Right atrium auricular region (tissue), 2 donors: ENCODE measurements at regions not wholly inside any gene's neighbourhood (a gene's known extent, or its start where the extent isn't known, plus 50 kb on each side); places are given as distances from the start of the nearest gene placed in this dataset.

Source experiments
- DNase-seq: peaks from one replicate; pipeline ENCODE4 v3.0.0-alpha.2; 2019; ENCODE audit warnings: low spot score
- H3K27ac ChIP-seq, 2 donors: fragments of 200-600 bp; sonication (generic); 1 replicate in 1 of 2; 2 replicates in 1 of 2; pipeline ENCODE4 v1.5.1; 2016 to 2019
- H3K27me3 ChIP-seq, 2 donors: fragments of 200-600 bp; sonication (generic); one replicate each; pipeline versions ENCODE4 v1.5.1 to v1.6.0; 2017 to 2019
- H3K36me3 ChIP-seq: fragments of 200-600 bp; sonication (generic); one replicate; pipeline ENCODE4 v1.5.1; 2016
- H3K4me1 ChIP-seq, 2 donors: fragments of 200-600 bp; sonication (generic); one replicate each; pipeline versions ENCODE4 v1.5.1 to v1.6.0; 2017 to 2019
- H3K4me3 ChIP-seq, 2 donors: fragments of 200-600 bp; sonication (generic); 1 replicate in 1 of 2; 2 replicates in 1 of 2; pipeline ENCODE4 v1.5.1; 2017 to 2019; ENCODE audit warnings: mild to moderate bottlenecking in 1 of 2, moderate library complexity in 1 of 2
- H3K9me3 ChIP-seq, 2 donors: fragments of 200-600 bp; sonication (generic); one replicate each; pipeline ENCODE4 v1.5.1; 2019
- TF ChIP-seq, protein P1 (sequence below), 2 donors: fragments of 200-600 bp; sonication (generic); IDR thresholded peaks; one replicate each; pipeline ENCODE4 v1.5.1; 2019; ENCODE audit warnings: antibody characterized with exemption in 2 of 2

DNA sequence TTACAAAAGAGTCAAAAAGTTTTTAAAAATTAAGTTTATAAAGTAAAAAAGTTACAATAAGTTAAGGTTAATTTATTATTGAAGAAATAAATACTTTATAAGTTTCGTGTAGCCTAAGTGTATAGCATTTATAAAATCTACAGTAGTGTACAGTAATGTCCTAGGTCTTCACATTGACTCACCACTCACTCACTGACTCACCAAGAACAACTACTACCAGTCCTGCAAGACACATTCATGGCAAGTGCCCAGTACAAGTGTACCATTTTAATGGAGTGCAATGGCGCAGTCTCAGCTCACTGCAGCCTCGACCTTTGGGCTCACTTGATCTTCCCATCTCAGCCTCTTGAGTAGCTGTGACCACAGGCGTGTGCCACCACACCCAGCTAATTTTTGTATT lies 128.2 kb downstream of the GPX5 start:
- peaks cover 0 to 3% of the 10 kb centered on the region in 2 donors for H3K4me1 ChIP-seq
- TF ChIP-seq, protein P1, sequence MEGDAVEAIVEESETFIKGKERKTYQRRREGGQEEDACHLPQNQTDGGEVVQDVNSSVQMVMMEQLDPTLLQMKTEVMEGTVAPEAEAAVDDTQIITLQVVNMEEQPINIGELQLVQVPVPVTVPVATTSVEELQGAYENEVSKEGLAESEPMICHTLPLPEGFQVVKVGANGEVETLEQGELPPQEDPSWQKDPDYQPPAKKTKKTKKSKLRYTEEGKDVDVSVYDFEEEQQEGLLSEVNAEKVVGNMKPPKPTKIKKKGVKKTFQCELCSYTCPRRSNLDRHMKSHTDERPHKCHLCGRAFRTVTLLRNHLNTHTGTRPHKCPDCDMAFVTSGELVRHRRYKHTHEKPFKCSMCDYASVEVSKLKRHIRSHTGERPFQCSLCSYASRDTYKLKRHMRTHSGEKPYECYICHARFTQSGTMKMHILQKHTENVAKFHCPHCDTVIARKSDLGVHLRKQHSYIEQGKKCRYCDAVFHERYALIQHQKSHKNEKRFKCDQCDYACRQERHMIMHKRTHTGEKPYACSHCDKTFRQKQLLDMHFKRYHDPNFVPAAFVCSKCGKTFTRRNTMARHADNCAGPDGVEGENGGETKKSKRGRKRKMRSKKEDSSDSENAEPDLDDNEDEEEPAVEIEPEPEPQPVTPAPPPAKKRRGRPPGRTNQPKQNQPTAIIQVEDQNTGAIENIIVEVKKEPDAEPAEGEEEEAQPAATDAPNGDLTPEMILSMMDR (IDR thresholded peaks at IDR 0.05), result no peak
- H3K4me3 ChIP-seq, result no peak overlapping the region
- H3K27ac ChIP-seq, result no peak overlapping the region
- H3K9me3 ChIP-seq, result no peaks in the 10 kb centered on the region
- no peak for DNase-seq
- H3K36me3 ChIP-seq, result no peaks in the 10 kb centered on the region
- no peaks in the 10 kb centered on the region for H3K27me3 ChIP-seq

DNA sequence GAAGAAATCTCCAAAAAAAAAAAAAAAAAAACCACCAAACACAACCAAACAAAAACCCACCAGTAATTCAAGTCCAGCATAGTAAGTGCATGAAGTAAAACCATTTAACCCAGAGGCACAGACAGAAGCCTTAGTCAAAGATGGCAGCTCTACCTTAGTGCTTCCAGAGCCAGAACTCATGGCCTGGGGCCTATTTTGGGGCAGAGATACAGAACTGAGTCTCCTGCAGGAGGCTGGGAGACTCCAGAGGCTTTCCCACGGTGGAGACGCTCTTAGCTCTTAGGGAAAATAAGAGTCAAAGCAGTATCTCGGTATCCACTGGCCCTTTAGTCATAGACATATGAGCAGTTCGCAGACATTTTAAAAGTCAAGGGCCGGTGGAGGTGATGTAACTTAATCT lies 129.5 kb downstream of the GPX5 start:
- H3K4me1 ChIP-seq, result peaks cover 0 to 3% of the 10 kb centered on the region in 2 donors
- H3K36me3 ChIP-seq, result no peaks in the 10 kb centered on the region
- TF ChIP-seq, protein P1 (IDR thresholded peaks at IDR 0.05), result no peak
- H3K27me3 ChIP-seq, result no peaks in the 10 kb centered on the region
- no peak overlapping the region for H3K27ac ChIP-seq
- H3K4me3 ChIP-seq, result no peak overlapping the region
- no peak for DNase-seq
- no peaks in the 10 kb centered on the region for H3K9me3 ChIP-seq

DNA sequence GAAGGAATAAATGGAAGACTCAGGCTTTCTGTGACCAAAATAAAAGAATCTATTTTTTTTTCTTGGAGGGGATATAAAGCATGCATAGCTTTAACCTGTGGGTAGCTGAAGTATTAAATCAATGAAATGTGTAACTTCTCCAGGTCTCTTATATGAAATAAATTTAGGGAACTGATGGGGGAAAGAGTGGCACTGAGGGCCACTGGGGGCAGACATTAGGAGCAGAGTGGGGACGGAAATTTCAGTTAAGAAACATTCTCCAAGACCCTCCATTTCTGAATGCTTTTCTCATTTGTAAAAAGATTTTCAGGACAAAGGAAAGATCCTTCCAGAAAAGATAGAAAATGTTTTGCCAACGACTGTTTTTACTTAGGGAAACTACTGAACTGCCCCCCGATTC lies 131.0 kb downstream of the GPX5 start:
- H3K27ac ChIP-seq, result no peak overlapping the region
- H3K4me1 ChIP-seq, result peaks cover 0 to 3% of the 10 kb centered on the region in 2 donors
- no peak overlapping the region for H3K4me3 ChIP-seq
- TF ChIP-seq, protein P1 (IDR thresholded peaks at IDR 0.05), result no peak
- DNase-seq, result no peak
- H3K9me3 ChIP-seq, result no peaks in the 10 kb centered on the region
- H3K27me3 ChIP-seq, result no peaks in the 10 kb centered on the region
- no peaks in the 10 kb centered on the region for H3K36me3 ChIP-seq

DNA sequence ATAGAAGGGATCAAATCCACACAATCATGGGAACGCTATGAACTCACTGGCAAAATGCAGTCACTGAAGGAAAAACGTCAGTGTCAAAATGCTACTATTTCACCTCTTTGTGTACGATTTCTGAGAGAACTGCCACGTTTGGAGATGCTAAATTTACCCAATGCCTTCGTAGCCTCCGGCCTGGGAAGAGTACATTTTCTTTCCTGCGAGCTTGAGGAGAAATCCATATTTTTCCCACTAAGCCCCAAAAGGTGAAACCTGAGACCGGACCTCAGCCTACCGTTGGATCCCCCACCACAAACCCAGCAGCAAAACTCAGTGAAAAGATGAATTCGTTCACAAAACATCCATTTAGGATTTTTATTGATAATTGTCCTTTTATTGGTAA lies 131.7 kb downstream of the GPX5 start:
- no peaks in the 10 kb centered on the region for H3K27me3 ChIP-seq
- TF ChIP-seq, protein P1 (IDR thresholded peaks at IDR 0.05), result no peak
- DNase-seq, result no peak
- H3K36me3 ChIP-seq, result no peaks in the 10 kb centered on the region
- peak overlapping the region; percentile 25 to 42 for H3K4me3 ChIP-seq
- no peak overlapping the region for H3K27ac ChIP-seq
- peaks cover 0 to 3% of the 10 kb centered on the region in 2 donors for H3K4me1 ChIP-seq
- no peaks in the 10 kb centered on the region for H3K9me3 ChIP-seq

DNA sequence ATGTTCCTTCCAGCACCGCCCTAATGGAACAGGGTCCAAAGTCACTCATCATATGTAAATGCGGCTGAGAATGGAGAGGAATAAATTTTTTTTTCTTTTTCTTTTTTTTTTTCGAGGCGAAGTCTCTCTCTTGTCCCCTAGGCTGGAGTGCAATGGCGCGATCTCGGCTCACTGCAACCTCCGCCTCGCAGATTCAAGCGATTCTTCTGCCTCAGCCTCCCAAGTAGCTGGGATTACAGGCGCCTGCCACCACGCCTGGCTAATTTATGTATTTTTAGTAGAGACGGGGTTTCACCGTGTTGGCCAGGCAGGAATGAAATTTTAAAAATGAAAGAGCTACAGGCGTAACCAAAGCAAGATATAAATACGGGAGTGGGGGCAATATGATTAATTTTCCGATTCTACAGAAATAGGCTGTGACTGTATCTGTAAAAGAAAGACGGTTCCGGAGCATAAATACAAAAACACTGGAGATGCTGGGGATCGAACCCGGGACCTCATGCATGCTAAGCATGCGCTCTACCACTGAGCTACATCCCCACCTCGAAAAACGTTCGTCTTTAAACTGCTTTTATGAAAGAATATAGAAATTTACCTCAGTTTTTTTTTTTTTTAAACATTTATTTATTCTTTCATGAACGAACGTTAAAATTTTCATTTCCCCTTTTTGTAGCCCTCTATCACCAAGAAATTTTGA lies 132.2 kb downstream of the GPX5 start:
- TF ChIP-seq, protein P1 (IDR thresholded peaks at IDR 0.05), result no peak
- H3K9me3 ChIP-seq, result no peaks in the 10 kb centered on the region
- no peaks in the 10 kb centered on the region for H3K27me3 ChIP-seq
- H3K27ac ChIP-seq, result no peak overlapping the region
- no peak for DNase-seq
- no peaks in the 10 kb centered on the region for H3K36me3 ChIP-seq
- peaks cover 0 to 3% of the 10 kb centered on the region in 2 donors for H3K4me1 ChIP-seq
- H3K4me3 ChIP-seq, result peak overlapping the region; percentile 30 to 42
